UCSD-AML1 (cell line): ENCODE measurements at regions not wholly inside any gene's neighbourhood (a gene's known extent, or its start where the extent isn't known, plus 50 kb on each side); places are given as distances from the start of the nearest gene placed in this dataset.
A peak's percentile ranks its signal among the peaks of the same experiment; 100 is the strongest.

ENCODE experiments used
- DNase-seq: peaks from one replicate; lab custom pipeline; 2025; ENCODE audit not compliant: unreplicated experiment; lab: John Stamatoyannopoulos, UW

DNA sequence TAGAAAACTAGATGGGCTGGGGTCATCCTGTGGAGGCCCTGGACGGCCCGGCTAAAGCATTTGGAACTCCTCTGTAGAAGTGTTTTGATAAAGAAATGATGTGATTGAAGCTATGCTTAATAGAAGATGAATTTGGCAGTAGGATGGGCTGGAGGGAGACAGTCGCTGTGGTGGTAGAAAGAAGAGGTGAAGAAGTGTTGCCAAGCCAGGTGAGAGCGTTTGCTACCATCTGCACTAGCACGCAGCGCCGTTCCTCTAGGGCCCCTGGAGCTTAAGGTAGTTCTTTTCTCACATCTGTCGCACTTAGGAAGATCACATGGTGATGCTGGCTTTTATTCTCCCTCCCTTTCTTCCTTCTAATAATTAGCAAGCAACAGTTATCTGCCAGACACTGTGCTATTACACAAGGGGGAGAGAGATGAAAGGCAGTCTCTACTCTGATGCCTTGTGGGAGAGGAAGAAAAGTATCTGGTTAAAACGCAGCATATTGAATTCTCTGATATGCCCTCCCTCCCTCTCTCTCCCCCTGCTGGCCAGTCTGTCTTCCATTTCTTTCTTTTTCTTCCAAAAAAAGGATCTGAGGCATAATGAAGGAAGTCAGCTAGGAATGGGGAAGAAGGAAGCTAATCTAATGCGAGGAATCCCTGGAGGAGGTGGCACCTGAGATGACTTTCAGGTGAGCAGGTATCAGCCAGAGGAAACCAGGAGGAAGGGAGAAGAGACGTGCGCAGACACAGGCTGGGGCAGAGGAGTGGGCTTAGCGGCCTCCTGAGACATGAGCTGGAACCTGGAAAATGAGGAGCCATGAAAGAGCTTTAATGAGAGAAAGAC is 162.3 kb upstream of the KLF14 start:
- DNase-seq = no peak

DNA sequence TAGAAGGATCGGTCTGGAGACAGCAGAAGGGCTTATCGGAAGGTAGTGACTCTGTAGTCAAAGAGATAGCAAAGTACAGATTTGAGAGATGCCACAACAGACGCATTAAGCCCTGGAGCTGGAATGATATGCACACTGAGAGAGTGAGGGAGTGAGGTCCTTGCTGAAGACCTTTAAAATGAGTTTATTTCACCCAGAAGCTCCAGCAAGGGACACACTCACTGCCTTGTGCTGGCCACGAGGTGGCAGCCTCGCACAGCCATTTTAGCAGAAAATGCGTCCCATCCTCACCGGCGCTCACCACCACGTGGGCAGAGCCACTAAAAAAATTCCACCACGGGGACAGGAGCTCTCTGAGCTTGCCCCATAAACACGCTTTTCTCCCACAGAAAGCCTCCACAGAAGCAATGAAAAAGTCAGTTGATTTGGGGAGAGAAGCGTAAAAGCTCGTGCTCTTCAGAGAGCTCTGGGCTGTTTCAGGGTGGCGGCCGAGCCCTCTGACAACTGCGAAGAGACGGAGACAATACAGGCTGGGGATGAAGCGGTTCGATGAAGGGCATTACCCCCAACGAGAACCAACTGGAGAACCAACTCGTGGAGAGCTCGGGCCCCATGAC is 163.0 kb upstream of the KLF14 start:
- peak; percentile 50 for DNase-seq

DNA sequence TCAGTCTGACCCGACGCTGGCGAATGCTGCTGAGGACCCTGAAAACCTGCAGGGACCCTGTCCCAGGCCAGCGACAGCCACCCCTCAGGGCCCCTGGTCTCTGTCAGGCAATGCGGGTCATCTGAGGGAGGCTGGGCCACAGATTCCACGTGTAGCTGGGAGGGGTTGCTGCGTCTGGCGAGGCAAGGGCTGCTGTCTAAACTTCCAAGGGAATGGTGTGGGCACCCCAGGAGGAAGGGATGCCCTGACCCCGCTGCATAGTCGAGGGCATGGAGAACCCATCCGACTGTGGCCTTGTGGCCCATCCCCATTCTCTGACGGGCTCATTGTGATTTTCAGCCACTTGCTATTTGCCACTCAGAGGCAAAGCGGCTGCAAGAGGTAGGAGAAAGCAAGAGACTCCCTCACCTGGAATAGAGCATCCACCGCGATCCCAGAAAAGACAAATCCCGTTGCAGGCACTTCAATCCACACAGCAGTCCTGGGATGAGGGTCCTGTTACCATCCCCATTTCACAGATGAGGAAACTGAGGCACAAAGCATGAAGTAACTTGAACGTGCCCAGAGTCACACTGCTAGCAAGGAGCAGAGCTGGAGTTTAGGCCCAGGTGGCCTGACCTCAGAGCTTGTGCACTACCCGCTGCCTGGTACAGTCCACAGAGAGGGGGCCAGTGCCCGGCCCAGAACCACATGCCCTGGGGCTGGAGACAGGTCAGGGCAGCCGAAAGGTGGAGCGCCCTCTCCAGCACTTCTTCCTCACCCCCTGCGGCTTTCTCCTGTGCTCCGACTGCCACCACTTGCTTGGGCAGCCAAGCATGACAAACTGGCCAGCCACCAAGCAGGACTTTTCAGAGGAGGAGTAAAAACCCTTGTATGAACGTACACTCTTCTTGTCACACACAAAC is 163.8 kb upstream of the KLF14 start:
- DNase-seq = no peak

DNA sequence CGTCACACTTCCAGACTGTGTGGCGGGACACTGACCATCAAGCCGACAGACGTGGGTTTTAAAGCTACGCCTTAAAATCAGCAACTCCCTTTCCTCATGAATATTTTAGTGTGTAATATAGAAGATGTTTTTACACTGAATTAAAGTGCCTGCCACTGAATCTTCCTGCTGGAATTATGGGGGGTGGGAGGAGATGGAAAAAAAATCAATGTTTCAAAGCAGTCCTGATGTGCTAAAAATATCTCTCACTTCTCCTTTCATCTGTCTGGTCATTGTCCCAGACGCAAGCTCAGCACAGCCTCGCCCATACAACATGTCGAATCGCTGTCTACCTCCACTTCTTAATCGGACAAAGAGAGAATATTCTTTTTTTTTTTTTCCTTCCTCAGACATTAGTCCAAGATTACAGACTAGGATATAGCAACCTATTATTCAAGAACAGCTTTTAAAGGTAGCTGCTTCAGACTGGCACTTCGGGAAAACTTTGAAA is 165.1 kb upstream of the KLF14 start:
- DNase-seq = no peak

DNA sequence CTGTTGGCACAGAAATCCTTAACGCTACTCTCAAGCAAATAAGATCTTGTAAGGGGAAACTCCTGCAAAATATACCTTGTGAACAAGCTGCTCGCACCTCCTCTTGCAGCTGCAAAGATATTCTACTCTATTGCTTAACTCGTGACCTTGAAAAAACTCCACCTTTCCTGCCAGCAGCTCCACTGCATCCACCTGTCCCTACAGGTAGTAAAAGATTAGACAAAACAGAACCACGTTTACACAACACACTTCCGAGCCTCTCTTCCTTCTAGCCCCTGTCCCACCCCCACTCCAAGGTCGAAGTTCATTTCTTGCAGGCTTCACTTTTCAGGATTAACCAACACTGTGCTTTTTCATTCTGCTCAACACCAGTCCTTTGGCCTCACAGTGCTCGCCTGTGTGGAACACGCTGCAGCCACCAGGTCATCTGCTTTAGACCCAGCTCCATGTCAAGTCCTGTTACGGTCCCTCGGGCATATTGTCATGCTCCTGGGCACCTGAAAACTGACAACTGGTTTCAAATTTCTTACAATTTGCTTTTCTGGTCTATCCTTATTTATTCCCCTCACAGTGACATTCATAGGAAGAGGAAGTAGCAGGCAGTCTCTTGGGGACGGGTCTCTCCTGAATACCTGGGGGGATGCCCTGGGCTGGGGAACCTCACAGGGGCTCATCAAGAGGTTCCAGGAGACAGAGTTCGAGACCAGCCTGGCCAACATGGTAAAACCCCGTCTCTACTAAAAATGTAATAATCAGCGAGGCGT is 165.8 kb upstream of the KLF14 start:
- no peak for DNase-seq

DNA sequence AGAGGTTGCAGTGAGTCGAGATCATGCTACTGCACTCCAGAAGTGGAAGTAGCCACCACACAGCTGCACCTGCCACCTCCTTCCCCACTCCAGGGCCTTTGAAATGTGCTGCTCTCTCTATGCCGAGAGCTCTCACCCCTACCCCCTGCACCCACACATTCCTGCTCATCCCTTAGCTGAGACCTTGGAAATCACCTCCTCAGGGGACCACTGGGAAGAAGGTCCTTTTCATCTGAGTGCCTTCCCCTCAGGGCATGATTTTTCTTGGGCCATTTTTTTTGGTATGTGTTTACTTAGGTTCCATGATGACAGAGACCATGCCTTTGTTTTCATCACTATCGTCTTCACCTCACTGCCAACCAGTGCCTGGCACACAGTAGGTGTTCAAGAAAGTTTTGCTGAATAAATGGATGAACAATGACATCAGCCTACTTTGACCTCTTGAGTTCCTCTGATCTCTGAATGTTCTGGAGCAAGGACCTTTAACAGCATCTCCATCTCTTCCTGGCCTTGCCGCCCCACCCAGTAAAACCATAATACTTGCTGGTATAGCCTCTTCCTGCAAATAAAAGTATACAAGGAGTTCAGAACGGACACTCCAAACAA is 166.6 kb upstream of the KLF14 start:
- DNase-seq = no peak

DNA sequence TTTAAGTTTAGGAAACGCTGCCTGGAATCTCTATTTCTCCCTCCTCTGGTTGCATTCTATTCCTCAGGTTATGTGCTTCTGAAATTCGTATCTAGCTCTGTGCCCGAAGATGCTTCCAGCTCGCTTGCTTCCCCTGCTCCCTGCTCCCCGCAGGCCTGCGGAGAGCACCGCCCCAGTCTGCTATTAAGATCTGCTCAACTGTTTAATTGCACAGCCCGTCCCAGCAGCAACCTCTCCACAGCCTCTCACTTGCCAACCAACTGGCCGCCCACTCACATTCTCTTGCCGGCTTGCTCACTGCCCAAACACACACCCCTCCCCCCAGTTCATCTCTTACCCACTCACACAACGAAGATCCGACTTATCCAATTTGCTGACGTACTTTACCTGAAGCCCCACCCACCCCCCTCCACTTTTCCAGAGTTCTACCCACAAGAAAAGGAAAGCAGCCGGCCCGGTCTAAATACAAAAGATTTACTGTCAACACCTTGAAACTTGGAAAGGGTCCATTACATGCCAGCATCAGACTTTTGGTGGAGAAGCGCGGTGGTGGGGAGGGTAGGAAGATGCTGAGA is 167.3 kb upstream of the KLF14 start:
- no peak for DNase-seq

DNA sequence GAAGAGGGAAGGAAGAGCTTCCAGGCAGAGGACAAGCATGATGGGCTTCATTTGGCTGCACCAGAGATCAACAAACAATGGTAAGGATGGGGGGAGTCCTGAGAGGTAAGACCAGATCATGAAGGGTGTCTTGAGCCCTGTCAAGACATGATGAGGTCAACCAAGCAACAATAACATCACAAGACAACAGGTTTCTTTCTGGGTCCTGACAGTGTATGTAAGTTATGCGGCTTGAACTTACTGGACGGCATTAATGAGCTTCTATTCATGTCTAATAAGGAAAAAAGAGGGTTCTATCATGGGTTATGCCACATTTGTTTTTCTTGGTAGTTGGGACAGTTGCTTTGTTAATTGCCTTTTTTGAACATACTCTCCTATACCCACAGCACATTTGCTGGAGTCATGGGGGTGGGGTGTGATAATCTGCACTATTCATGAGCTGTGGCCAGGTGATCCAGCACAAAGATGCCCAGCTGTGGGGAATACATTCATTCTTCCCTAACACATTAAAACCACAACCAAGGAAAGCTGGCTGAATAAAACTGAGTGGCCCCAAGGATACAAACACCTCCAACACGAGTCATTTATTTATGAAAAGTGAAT is 168.8 kb upstream of the KLF14 start:
- no peak for DNase-seq

DNA sequence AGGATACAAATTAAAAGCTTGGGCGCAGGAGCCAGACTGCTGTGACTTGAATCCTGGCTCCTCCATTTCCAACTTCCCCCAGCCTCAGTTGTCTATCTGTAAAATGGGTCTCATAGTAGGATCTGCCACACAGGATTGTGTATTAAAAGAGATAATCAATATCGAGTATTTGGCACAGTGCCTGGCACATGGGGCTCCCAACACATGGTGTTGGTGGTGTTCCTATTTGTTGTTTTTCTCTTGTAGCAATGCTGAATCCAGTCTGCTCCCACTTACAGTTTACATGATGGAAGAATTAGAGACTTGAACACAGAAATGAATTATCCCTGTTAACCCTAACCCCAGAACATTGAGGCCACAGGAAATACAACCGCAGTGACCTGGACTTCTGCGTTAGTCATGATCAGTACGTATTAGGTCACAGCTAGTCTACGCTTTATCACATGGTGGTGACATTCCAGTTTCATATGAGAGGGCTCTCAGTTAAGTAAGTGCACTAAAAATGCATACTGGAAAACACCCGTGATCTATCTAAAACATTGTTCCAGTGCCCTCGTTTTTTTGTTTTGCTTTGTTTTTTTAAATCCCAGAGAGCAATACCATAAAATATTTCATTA is 169.5 kb upstream of the KLF14 start:
- DNase-seq = no peak

DNA sequence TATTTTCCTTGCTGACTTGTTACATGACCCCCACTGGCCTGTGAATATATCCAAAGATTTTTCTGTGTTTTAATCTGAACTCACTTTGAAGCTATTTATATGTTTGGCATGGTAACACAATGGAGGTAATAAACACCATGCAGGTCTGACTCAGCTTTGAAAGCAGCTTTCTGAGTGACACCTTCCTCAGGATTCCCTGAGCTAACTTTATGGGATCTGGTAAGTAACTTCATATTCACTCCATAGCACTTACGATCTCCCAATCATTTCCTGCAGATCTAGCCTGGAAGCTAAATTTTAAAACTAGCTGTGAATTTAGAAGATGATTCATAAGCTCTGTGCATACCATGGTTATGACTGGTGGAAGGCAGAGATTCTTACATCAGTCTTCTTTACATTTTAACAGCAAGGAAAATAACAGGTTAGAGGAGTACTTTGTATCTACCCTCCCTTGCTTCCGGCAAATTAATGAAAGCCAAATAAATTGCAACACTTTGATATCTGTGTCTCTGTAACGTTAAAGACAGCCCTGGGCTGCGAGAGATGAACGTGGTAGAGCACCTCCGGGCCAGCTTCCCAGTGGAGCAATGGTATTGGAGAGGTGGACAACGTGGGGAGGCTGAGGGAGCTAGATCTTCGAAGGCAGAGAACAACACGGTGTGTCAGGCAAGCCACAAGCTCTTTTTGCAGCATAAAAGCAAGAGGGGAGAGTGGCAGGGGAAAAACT is 170.2 kb upstream of the KLF14 start:
- DNase-seq = no peak

DNA sequence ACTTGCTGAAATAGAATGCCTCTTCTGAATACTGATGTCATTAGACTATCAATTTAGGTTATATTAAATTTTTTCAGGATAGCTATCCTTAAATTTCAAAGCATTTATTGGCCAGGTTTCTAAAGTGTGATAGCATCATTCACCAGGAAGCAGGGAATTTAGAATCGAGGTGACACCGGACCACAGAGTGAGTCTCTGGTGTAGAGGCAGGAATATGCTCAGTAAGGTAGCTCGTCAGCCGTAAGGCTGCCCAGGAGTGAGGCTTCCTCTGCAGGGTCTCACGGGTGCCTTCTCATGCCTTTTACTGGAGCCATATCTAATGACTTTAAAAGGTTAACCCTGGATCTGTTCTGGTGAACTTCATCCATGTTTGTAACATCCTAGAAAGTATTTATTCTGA is 170.8 kb upstream of the KLF14 start:
- no peak for DNase-seq

DNA sequence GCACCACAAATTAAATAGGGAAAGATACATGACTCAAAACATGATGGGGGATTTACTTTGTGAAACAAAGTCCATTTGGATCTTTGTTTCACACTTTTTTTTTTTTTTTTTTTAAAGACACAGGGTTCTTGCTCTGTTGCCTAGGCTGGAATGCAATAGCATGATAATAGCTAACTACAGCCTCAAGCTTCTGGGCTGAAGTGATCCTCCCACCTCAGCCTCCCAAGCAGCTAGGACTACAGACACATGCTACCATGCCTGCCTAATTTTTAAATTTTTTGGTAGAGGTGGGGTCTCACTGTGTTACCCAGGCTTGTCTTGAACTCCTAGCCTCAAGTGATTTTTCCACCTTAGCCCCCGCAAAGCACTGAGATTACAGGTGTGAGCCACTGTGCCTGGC is 172.6 kb upstream of the KLF14 start:
- no peak for DNase-seq

DNA sequence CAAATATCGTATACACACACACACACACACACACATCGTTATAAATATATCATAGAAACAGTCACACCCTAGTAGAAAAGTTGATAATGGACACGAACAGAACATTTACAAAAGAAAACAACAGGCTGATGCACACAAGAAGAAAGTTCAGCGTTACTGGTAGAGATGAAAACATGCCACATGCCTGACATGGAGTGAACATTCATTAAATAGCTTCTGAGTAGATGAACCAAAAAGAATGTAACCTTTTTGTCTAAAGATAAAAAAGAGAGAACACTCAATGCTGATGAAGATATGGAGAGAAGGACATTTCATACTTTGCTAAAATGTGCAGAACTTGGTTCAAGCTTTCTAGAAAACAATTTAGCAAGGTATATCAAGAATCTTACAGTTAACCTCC is 173.4 kb upstream of the KLF14 start:
- no peak for DNase-seq

DNA sequence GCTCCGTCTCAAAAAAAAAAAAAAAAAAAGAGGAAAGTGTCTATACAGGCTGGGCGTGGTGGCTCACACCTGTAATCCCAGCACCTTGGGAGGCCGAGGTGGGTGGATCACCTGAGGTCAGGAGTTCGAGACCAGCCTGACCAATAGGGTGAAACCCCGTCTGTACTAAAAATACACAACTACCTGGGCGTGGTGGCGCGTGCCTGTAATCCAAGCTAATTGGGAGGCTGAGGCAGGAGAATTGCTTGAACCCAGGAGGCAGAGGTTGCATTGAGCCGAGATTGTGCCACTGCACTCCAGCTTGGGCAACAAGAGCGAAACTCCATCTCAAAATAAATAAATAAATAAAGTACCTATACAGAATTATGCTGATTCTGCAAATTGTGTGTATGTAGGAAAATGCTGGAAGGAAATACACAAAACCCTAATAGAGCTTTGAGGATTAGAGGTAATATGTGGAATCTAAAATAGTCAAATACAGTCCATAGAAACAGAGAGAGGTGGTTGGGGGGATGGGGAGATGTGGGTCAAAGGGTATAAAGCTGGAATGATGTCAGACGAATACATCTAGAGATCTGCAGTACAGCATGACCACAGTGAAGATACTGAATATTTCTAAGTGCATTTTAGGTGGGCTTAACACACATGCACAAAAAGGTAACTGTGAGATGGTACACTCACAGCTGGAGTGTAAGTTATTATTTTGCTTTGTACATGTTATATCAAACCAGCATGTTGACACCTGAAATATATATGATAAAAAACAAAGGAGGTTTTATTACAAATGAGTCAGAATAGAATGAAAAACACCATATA is 174.5 kb upstream of the KLF14 start:
- no peak for DNase-seq

DNA sequence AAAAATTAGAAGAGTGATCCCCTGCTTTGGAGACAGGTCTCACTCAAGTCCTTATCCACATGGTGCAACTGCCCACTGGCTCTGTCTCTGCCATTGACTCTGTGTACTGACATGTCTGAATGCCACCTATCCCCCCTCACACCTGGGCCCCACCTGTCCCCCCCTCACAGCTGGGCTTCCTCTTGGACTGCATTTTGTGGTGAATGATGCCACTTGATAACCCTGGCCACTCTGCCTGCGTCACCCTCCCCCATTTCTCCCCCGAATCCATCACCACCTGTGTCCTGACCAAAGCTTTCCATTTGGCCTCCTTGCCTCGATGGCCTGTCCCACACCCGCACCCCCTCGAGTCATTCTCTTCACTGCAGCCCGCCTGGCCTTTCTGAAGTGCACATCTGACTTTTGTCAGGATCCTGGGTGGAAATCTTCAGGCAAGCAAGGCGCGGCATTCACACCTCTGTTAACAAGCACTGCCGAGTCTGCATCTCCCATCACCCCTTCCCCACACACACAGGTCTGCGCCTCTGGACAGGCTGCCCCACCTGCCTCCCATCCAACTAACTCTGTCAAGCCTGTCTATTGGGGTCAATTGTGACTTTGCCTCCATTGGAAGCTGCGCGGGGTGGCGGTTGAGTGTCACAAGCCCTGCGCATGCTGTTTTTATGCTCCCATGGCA is 175.3 kb upstream of the KLF14 start:
- no peak for DNase-seq

DNA sequence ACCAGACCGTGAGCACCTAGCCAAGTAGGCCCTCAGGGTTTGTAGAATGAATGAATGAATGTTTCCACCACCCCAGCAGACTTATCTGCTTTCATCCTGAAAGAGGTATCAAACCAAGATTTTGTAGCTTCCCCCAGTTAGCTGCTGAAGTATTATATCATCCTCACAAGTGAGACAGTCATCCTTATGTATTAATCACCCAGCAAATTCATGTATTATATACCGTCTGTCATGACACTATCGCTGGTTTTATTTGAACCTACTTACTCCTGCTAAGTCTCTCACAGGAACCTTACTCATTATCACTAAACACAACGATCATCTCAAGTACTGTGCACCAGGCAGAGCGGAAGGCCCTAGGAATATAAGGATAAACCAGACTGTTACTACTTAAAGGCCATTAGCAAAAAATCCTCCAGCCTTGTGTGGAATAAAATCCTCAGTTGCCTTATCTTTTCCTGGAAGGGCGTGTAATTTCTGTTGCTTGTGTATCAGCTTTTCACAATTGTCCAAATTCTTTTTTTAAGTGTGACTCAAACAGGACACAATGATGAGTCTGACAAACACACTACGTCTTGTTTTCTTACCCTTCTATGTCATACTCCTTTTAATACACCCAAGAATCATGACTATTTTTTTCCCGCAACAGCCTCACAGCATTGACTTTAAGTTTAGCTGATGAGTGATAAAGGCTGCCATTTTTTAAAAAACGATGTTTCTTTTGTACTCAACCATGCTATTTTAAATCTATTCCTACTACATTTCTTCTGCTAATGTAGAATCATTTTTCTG is 176.1 kb upstream of the KLF14 start:
- no peak for DNase-seq
